MM.1S (cell line): ENCODE measurements at regions not wholly inside any gene's neighbourhood (a gene's known extent, or its start where the extent isn't known, plus 50 kb on each side); places are given as distances from the start of the nearest gene placed in this dataset.

Source experiments
- DNase-seq: peaks from one replicate; pipeline ENCODE4 v3.0.0-alpha.2; 2015
- H2AFZ ChIP-seq: fragments of 300-600 bp; sonication (generic); 2 replicates; pipeline ENCODE4 v1.6.0; 2016; ENCODE audit warnings: antibody characterized with exemption, low read length
- H3F3A ChIP-seq: fragments of 300-600 bp; sonication (generic); 2 replicates; pipeline ENCODE4 v1.6.1; 2016; ENCODE audit warnings: mild to moderate bottlenecking, antibody characterized with exemption, low read length, moderate library complexity, mixed read lengths; ENCODE audit not compliant: insufficient read depth
- H3K27ac ChIP-seq: fragments of 300-600 bp; sonication (generic); 2 replicates; pipeline ENCODE4 v1.5.1; 2016; ENCODE audit warnings: mild to moderate bottlenecking, low read length
- H3K27me3 ChIP-seq: fragments of 300-600 bp; sonication (generic); replicated peaks from 2 replicates; pipeline ENCODE4 v1.6.0; 2016; ENCODE audit warnings: low read length; ENCODE audit not compliant: insufficient read depth
- H3K36me3 ChIP-seq: fragments of 300-600 bp; sonication (generic); replicated peaks from 2 replicates; pipeline ENCODE4 v1.6.1; 2016; ENCODE audit warnings: mild to moderate bottlenecking, low read length, mixed read lengths; ENCODE audit not compliant: insufficient read depth
- H3K4me1 ChIP-seq: fragments of 300-600 bp; sonication (generic); 2 replicates; pipeline ENCODE4 v1.6.1; 2016; ENCODE audit warnings: low read length, mixed read lengths
- H3K4me2 ChIP-seq: fragments of 300-600 bp; sonication (generic); 2 replicates; pipeline ENCODE4 v1.6.0; 2016; ENCODE audit warnings: low read depth, low read length
- H3K4me3 ChIP-seq: fragments of 300-600 bp; sonication (generic); 2 replicates; pipeline ENCODE4 v1.5.1; 2016; ENCODE audit warnings: low read length, mixed read lengths
- H3K79me2 ChIP-seq: fragments of 300-600 bp; sonication (generic); 2 replicates; pipeline ENCODE4 v1.6.1; 2016; ENCODE audit warnings: mixed run types, low read length, mixed read lengths
- H3K9ac ChIP-seq: fragments of 300-600 bp; sonication (generic); 2 replicates; pipeline ENCODE4 v1.6.1; 2016; ENCODE audit warnings: low read length, mixed read lengths
- H3K9me2 ChIP-seq: fragments of 300-600 bp; sonication (generic); replicated peaks from 2 replicates; pipeline ENCODE4 v1.6.1; 2016; ENCODE audit warnings: mild to moderate bottlenecking, low read length, mixed read lengths; ENCODE audit not compliant: insufficient read depth
- H3K9me3 ChIP-seq: fragments of 300-600 bp; sonication (generic); replicated peaks from 2 replicates; pipeline ENCODE4 v1.6.1; 2016; ENCODE audit warnings: mild to moderate bottlenecking, low read length, mixed read lengths; ENCODE audit not compliant: insufficient read depth
- H4K20me1 ChIP-seq: fragments of 300-600 bp; sonication (generic); 2 replicates; pipeline ENCODE4 v1.6.1; 2016; ENCODE audit warnings: mild to moderate bottlenecking, low read length, moderate library complexity, mixed read lengths; ENCODE audit not compliant: insufficient read depth
- CTCF ChIP-seq: fragments of 300-600 bp; sonication (generic); IDR thresholded peaks from 2 replicates; pipeline ENCODE4 v1.5.1; 2016; ENCODE audit warnings: antibody characterized with exemption, low read length, mixed read lengths
- EZH2 ChIP-seq: fragments of 300-600 bp; sonication (generic); optimal IDR thresholded peaks from 2 replicates; pipeline ENCODE3; 2017; ENCODE audit warnings: low read depth, mild to moderate bottlenecking, antibody characterized with exemption, low read length, mixed read lengths
- EZH2phosphoT487 ChIP-seq: fragments of 300-600 bp; sonication (generic); IDR thresholded peaks from 2 replicates; pipeline ENCODE4 v1.6.1; 2018; ENCODE audit warnings: antibody characterized with exemption, low read length

DNA sequence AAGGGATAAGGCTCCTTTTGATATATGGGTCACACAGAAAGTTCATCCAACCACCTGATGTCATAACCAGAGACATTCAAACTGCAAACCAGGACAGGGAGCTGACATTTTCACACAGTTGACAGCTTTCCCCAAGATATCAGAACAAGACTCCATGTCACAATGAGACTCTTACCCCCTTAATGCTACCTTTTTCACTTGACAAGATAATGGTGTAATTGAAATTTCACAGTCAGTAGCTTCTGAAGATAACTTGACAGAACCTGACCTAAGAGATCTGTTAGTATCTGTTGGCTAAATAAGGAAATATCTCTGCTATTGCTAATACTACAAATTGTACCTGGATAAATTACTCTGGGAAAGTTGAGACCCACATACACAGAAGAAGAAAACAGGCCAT, 187.3 kb downstream of the C12orf50 start:
- no peak overlapping the region for H3K4me3 ChIP-seq
- no peaks in the 10 kb centered on the region for H3K79me2 ChIP-seq
- no peaks in the 10 kb centered on the region for H3F3A ChIP-seq
- H3K9ac ChIP-seq, result no peak overlapping the region
- no peak for DNase-seq
- H4K20me1 ChIP-seq, result no peaks in the 10 kb centered on the region
- H3K9me2 ChIP-seq, result no peaks in the 10 kb centered on the region
- no peak overlapping the region for H3K4me2 ChIP-seq
- no peaks in the 10 kb centered on the region for H3K9me3 ChIP-seq
- H3K27ac ChIP-seq, result no peak overlapping the region
- H2AFZ ChIP-seq, result no peak overlapping the region
- no peaks in the 10 kb centered on the region for H3K27me3 ChIP-seq
- TF ChIP-seq CTCF (no peak), EZH2phosphoT487 (no peak), EZH2 (no peak)
- no peaks in the 10 kb centered on the region for H3K36me3 ChIP-seq
- H3K4me1 ChIP-seq, result no peaks in the 10 kb centered on the region

GRCh38 chr12:87836190-87836589, 193.0 kb downstream of the C12orf50 start:
- Histone ChIP-seq H3K4me1 (no peaks in the 10 kb centered on the region), H3K4me3 (no peak overlapping the region), H3K9me2 (no peaks in the 10 kb centered on the region), H4K20me1 (no peaks in the 10 kb centered on the region), H3K4me2 (no peak overlapping the region), H3K36me3 (no peaks in the 10 kb centered on the region), H3K27me3 (no peaks in the 10 kb centered on the region), H3K9ac (no peak overlapping the region), H3K9me3 (no peaks in the 10 kb centered on the region), H3K79me2 (no peaks in the 10 kb centered on the region), H3K27ac (no peak overlapping the region), H2AFZ (no peak overlapping the region), H3F3A (no peaks in the 10 kb centered on the region)
- no peak for DNase-seq
- TF ChIP-seq EZH2phosphoT487 (no peak), CTCF (no peak), EZH2 (no peak)

DNA sequence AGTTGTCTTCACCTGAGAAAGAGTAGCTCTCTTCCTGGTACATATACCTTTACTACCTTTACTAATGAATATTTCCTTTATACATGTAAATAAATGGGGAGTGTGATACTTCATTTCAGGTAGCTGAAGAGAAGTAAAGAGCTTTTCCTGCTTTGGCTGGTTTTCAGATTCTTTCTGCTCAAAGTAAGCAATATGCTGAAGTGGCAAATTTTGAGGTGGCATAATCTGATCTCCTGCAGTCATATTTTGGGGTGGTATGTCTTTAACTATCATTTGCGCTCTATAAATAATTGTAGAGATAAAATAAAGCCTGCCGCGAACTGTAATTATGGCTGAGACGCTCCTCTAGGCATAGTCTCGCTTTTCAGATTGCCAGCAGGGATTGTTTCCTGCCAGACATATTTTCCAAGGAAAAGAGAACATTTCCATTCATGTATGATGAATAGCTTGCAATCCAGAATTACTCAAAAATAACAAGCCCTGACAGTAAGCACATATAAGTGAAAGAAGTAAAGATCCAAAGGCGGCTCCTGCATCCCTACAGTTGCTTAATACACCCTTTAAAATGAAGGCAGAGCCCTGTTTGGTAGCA, 200.7 kb downstream of the C12orf50 start:
- Histone ChIP-seq H3K4me2 (no peak overlapping the region), H2AFZ (no peak overlapping the region), H3K27me3 (no peaks in the 10 kb centered on the region)

More for the DNA sequence above, 200.7 kb downstream of the C12orf50 start:
- Histone ChIP-seq H4K20me1 (no peaks in the 10 kb centered on the region), H3K4me1 (no peaks in the 10 kb centered on the region), H3K79me2 (no peaks in the 10 kb centered on the region), H3K27ac (no peak overlapping the region), H3K9me3 (no peaks in the 10 kb centered on the region), H3K9me2 (no peaks in the 10 kb centered on the region), H3K36me3 (no peaks in the 10 kb centered on the region), H3K9ac (no peak overlapping the region), H3K4me3 (no peak overlapping the region), H3F3A (no peaks in the 10 kb centered on the region)
- TF ChIP-seq CTCF (no peak), EZH2 (no peak), EZH2phosphoT487 (no peak)
- no peak for DNase-seq
